ENCODE measurements at regions not wholly inside any gene's neighbourhood (a gene's known extent, or its start where the extent isn't known, plus 50 kb on each side); places are given as distances from the start of the nearest gene placed in this dataset.

GRCh38 chr3:168394439-168394838 lies 298.7 kb upstream of the GOLIM4 start:
- no peak for DNase-seq (ENCODE audit: low read depth in 2 of 2)

DNA sequence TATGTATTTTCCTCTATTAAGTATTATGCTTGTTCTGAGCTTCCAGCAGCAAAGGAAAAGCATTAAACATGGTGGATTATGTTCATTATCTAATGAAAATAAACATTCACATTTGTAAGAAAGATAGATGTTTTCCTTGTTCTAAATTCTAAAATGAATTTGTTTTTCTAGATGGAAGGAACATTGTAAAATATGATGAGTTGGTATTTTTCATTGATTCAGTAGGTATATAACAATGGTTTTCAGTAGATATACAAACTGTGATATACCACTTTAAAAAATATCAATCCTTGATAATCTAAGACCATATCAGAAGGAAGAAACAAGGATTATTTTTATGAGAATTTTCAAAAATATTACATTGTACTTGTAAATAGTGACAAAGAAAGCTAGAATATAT lies 290.6 kb upstream of the GOLIM4 start:
- DNase-seq (ENCODE audit: low read depth in 2 of 2): no peak

DNA sequence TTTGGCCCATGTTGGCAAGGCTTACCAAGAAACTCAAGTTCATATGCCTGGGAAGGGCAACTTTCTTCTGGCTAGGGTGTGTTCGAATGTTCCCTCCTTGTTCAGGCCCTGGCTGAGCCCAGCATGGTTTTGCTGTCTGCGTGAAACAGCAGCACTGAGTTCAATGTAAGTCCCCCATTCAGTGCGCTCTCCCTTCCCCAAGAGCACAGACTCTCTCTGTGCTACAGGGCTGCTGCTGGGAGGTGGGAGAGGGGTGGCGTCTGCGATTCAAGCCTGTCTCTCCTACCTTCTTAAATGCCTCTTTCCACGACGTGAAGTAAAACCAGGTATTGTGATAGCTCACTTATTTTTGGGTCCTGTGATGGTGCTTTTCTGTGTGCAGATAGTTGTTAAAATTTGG lies 289.3 kb upstream of the GOLIM4 start:
- no peak for DNase-seq (ENCODE audit: low read depth in 2 of 2)

DNA sequence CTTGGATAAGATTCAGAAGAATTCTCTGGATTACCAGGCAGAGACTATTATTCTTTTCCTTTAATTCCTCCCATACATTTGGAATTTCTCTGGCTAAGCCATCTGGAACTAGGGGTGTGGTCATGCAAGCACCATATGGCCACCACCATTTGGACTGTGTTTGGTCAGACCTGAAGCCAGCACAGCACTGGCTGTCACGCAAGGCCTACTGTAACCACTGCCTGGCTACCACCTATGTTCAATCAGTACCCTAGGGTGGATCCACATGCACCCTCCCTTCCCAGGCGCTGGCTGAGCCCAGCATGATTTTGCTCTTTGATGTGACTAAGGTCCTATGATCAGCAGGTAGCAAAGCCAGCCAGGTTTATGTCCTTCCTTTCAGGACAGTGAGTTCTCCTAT lies 287.8 kb upstream of the GOLIM4 start:
- no peak for DNase-seq (ENCODE audit: low read depth in 2 of 2)

GRCh38 chr3:168371846-168372245 lies 276.1 kb upstream of the GOLIM4 start:
- no peak for DNase-seq (ENCODE audit: low read depth in 2 of 2)

GRCh38 chr3:168364967-168365366 lies 269.2 kb upstream of the GOLIM4 start:
- DNase-seq (ENCODE audit: low read depth in 2 of 2): no peak

- DNase-seq (ENCODE audit: low read depth in 2 of 2): no peak
These were observed 267.0 kb upstream of the GOLIM4 start for GRCh38 chr3:168362661-168363247.

- no peak for DNase-seq (ENCODE audit: low read depth in 2 of 2)
These were observed 266.4 kb upstream of the GOLIM4 start for GRCh38 chr3:168362156-168362555.

DNA sequence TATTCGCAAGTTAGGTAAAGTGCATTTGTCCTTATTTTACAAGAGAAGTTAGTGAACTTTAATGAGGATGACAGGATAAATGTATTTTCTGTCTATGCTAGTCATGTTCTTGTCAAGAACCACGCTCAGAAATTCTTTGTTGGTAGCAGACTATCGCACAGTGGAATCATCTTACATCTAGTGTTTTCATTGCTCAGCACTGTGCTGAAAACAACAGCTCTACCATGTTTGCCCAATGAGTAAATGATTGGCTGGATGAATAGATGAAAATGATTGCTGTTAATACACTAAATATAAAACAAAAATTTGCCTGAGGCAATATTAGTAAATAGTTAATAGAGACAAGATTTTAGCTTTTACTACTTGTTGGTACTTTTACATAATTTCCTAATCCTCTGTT lies 265.3 kb upstream of the GOLIM4 start:
- no peak for DNase-seq (ENCODE audit: low read depth in 2 of 2)

- no peak for DNase-seq (ENCODE audit: low read depth in 2 of 2)
These were observed 247.5 kb upstream of the GOLIM4 start for GRCh38 chr3:168342946-168343850.

DNA sequence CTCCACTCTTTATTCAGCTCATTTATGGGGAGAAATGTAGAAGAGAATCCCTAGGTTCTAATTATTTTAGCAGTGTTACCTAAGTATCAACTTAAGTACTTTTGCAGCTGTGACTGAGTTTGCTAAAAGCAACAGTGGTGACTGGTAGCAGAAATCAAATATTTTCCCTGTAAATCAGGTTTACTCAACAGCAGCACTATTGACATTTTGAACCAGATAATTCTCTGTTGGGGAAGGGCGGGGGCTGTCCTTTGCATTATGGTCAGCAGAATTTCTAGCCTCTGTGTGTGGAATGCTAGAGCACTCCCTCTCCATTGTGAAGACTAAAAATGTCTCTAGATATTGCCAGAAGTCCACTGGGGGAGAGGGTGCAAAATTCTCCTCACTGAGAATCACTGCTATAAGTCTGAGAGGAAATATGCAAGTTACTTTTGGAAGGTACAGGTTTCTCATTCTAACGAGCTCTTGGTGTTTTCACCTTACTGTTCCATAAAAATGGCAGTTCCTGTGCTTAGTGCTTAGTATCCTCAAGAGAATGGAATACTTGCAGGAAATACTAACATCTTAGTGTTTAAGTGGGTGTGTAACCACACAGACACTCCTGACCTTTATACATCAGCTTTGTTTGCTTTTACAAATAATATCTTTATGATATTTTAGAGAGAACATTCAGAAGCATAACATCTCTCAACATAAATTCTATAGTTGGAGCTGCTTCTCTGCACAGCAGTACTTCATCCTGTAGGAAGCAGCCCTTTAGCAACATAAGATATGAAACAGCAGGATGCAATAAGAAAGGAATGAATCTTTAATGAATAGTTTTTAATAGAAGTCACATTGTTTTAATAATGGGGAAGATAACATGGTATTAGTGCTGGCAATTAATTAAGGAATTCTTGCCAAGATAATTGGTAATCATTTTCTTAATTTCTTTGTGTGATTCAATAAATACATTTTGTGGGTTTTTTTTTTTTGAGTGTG lies 246.5 kb upstream of the GOLIM4 start:
- no peak for DNase-seq (ENCODE audit: low read depth in 2 of 2)

GRCh38 chr3:168341192-168341815 lies 245.6 kb upstream of the GOLIM4 start:
- DNase-seq (ENCODE audit: low read depth in 2 of 2): peak; percentile 90 to 91

- no peak for DNase-seq (ENCODE audit: low read depth in 2 of 2)
These were observed 242.4 kb upstream of the GOLIM4 start for GRCh38 chr3:168338161-168338560.

- DNase-seq (ENCODE audit: low read depth in 2 of 2): no peak
These were observed 240.6 kb upstream of the GOLIM4 start for GRCh38 chr3:168336276-168336675.

- DNase-seq (ENCODE audit: low read depth in 2 of 2): no peak
These were observed 237.7 kb upstream of the GOLIM4 start for GRCh38 chr3:168333410-168333935.

DNA sequence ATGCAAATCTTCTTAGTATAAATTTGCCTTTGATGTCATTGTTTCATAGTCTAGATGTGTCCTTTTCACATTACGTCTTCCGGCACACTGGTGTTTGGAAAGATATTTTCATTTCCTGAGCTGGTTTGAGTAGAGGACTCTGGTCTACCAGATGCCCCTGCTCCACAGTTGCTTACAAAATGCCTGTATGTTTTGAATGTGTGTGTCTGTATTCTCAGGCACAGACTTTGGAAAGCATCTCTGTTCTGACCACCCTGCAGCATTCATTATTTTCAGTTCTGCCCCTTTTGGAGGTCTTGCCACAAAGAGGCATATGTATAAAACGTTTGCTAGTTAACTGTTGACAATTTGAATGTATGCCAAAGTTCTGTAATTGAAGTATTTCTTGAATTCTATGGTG lies 236.0 kb upstream of the GOLIM4 start:
- DNase-seq (ENCODE audit: low read depth in 2 of 2): no peak

DNA sequence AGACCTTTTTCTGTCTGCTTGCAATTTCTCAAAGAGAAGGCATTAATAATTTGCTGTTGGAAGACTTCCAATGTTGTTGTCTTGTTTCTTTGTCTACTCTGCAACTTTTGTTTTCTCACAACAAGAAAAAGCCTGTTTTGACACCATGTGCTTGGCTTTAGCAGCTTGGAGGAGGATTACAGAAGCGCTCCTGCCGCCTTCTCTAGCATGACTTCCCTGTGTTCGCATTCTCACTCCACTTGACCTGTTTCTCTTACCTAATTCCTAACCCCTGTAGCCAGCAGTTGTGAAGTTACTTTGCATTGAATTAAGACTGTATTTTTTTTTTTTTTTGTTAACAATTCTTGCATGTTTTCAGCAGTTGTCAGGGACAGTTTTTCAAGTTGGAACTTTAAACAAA lies 235.3 kb upstream of the GOLIM4 start:
- DNase-seq (ENCODE audit: low read depth in 2 of 2): no peak

- DNase-seq (ENCODE audit: low read depth in 2 of 2): no peak
These were observed 232.1 kb upstream of the GOLIM4 start for GRCh38 chr3:168327856-168328255.

DNA sequence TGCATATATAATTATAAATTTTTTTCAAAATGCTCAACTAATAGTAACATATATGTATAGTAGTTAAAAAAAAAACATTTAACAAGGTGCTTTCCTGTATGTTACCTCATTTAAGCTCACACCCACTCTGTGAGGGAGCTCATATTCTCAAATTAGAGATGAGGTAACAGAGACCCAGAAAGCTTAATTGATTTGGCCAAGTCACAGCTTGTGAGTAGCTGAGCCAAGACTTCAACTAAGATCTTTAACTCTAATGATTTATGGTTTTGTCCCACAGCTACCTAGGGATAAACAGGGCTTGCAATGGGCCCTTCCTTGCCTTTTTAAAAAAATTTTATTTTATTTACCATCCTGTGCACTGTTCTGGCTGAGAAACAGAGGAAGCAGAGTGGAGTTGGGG lies 230.0 kb upstream of the GOLIM4 start:
- DNase-seq (ENCODE audit: low read depth in 2 of 2): no peak

GRCh38 chr3:168322941-168323340 lies 227.2 kb upstream of the GOLIM4 start:
- no peak for DNase-seq (ENCODE audit: low read depth in 2 of 2)

- DNase-seq (ENCODE audit: low read depth in 2 of 2): no peak
These were observed 218.4 kb upstream of the GOLIM4 start for GRCh38 chr3:168314166-168314565.

DNA sequence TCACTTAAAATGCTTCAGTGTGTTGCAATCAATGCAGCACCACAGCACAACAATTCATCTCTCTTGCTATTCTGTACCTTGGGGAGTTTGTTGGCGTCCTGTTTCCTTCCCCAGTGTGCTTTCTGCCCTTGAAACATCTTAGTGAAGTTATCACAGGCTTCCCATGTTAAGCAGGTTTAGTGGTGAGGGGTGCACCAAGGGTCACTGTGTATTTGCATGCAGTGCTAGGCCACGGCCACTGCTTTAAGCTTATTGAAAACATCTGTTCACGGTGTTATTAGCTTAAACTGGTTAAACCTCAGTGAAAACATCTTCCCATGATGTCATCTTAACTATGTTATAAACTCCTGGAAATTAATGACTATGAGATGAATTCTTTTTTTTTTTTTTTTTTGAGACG lies 217.3 kb upstream of the GOLIM4 start:
- no peak for DNase-seq (ENCODE audit: low read depth in 2 of 2)

Measured in fibroblast of skin of left quadriceps (primary cell).